ENCODE measurements at regions not wholly inside any gene's neighbourhood (a gene's known extent, or its start where the extent isn't known, plus 50 kb on each side); places are given as distances from the start of the nearest gene placed in this dataset.
"Not testable (repeated sequence)": the region's sequence is repeated elsewhere in the genome, so short reads cannot be mapped to it uniquely, and the experiment has no call there.

- no peak for DNase-seq
- Histone ChIP-seq H3K36me3 (ENCODE audit: control insufficient read depth, insufficient read depth, low read length) (no peaks in the 10 kb centered on the region), H3K4me1 (no peaks in the 10 kb centered on the region), H3K4me3 (ENCODE audit: low read depth, low read length) (no peak overlapping the region), H3K27me3 (replicated peaks; ENCODE audit: control insufficient read depth, insufficient read depth, low read length) (no peaks in the 10 kb centered on the region), H3K9me3 (no peaks in the 10 kb centered on the region)
- Mint-ChIP-seq H3K27me3 (ENCODE audit: insufficient read depth, unreplicated experiment) (no peaks in the 10 kb centered on the region), H3K36me3 (ENCODE audit: insufficient read depth, unreplicated experiment) (no peaks in the 10 kb centered on the region), H3K4me3 (ENCODE audit: unreplicated experiment) (no peak overlapping the region), H3K9me3 (ENCODE audit: unreplicated experiment) (peaks cover 24% of the 10 kb centered on the region), H3K4me1 (ENCODE audit: low read depth, unreplicated experiment) (no peaks in the 10 kb centered on the region), H3K27ac (ENCODE audit: unreplicated experiment) (no peak overlapping the region)
- no TSS peak for BruUV-seq (replicated peaks)
- POLR2A ChIA-PET = no interaction called here
- no peak for TF ChIP-seq CTCF (IDR thresholded peaks at IDR 0.05; ENCODE audit: insufficient read depth in 1 of 2, low read depth in 1 of 2, low read length in 1 of 2, severe bottlenecking in 1 of 2, unreplicated experiment in 1 of 2)
- CTCF ChIA-PET = no interaction called here
- intact Hi-C loops (cut with micrococcal nuclease; ENCODE audit: unreplicated experiment) = no loop called here
These were observed 212.4 kb upstream of the CACNA2D1 start for GRCh38 chr7:82655965-82656364.

- H3K9me3 ChIP-seq; H3K27ac Mint-ChIP-seq (ENCODE audit: unreplicated experiment); intact Hi-C loops (cut with micrococcal nuclease; ENCODE audit: unreplicated experiment); H3K27me3 Mint-ChIP-seq (ENCODE audit: insufficient read depth, unreplicated experiment); H3K4me3 Mint-ChIP-seq (ENCODE audit: unreplicated experiment); H3K4me1 ChIP-seq; POLR2A ChIA-PET; CTCF ChIA-PET; H3K36me3 ChIP-seq (ENCODE audit: control insufficient read depth, insufficient read depth, low read length); H3K27me3 ChIP-seq (replicated peaks; ENCODE audit: control insufficient read depth, insufficient read depth, low read length); H3K4me1 Mint-ChIP-seq (ENCODE audit: low read depth, unreplicated experiment); H3K36me3 Mint-ChIP-seq (ENCODE audit: insufficient read depth, unreplicated experiment); H3K4me3 ChIP-seq (ENCODE audit: low read depth, low read length); BruUV-seq (replicated peaks); DNase-seq: not testable (repeated sequence)
- H3K9me3 Mint-ChIP-seq (ENCODE audit: unreplicated experiment) = peaks cover 18% of the 10 kb centered on the region
These were observed 206.5 kb upstream of the CACNA2D1 start for GRCh38 chr7:82650095-82650494.

- CTCF ChIA-PET = no interaction called here
- H3K36me3 Mint-ChIP-seq (ENCODE audit: insufficient read depth, unreplicated experiment) = no peaks in the 10 kb centered on the region
- peaks cover 5% of the 10 kb centered on the region for H3K27me3 Mint-ChIP-seq (ENCODE audit: insufficient read depth, unreplicated experiment)
- POLR2A ChIA-PET = no interaction called here
- no peak for DNase-seq
- no peak overlapping the region for H3K4me3 ChIP-seq (ENCODE audit: low read depth, low read length)
- H3K9me3 Mint-ChIP-seq (ENCODE audit: unreplicated experiment) = peaks cover 10% of the 10 kb centered on the region
- no peak overlapping the region for H3K4me3 Mint-ChIP-seq (ENCODE audit: unreplicated experiment)
- intact Hi-C loops (cut with micrococcal nuclease; ENCODE audit: unreplicated experiment) = no loop called here
- no peak for TF ChIP-seq CTCF (IDR thresholded peaks at IDR 0.05; ENCODE audit: insufficient read depth in 1 of 2, low read depth in 1 of 2, low read length in 1 of 2, severe bottlenecking in 1 of 2, unreplicated experiment in 1 of 2)
- no peaks in the 10 kb centered on the region for H3K9me3 ChIP-seq
- no TSS peak for BruUV-seq (replicated peaks)
- H3K36me3 ChIP-seq (ENCODE audit: control insufficient read depth, insufficient read depth, low read length) = no peaks in the 10 kb centered on the region
- H3K4me1 ChIP-seq = no peaks in the 10 kb centered on the region
- H3K27ac Mint-ChIP-seq (ENCODE audit: unreplicated experiment) = no peak overlapping the region
- no peaks in the 10 kb centered on the region for H3K27me3 ChIP-seq (replicated peaks; ENCODE audit: control insufficient read depth, insufficient read depth, low read length)
- no peaks in the 10 kb centered on the region for H3K4me1 Mint-ChIP-seq (ENCODE audit: low read depth, unreplicated experiment)
These were observed 190.0 kb upstream of the CACNA2D1 start for GRCh38 chr7:82633592-82633991.

- H3K27me3 ChIP-seq (replicated peaks; ENCODE audit: control insufficient read depth, insufficient read depth, low read length) = no peaks in the 10 kb centered on the region
- no peaks in the 10 kb centered on the region for H3K9me3 ChIP-seq
- Mint-ChIP-seq H3K4me3 (ENCODE audit: unreplicated experiment) (no peak overlapping the region), H3K27me3 (ENCODE audit: insufficient read depth, unreplicated experiment) (peaks cover 5% of the 10 kb centered on the region), H3K36me3 (ENCODE audit: insufficient read depth, unreplicated experiment) (no peaks in the 10 kb centered on the region), H3K9me3 (ENCODE audit: unreplicated experiment) (peaks cover 10% of the 10 kb centered on the region), H3K27ac (ENCODE audit: unreplicated experiment) (no peak overlapping the region), H3K4me1 (ENCODE audit: low read depth, unreplicated experiment) (no peaks in the 10 kb centered on the region)
- no TSS peak for BruUV-seq (replicated peaks)
- no peak overlapping the region for H3K4me3 ChIP-seq (ENCODE audit: low read depth, low read length)
- ChIA-PET CTCF (no interaction called here), POLR2A (no interaction called here)
- no peak for TF ChIP-seq CTCF (IDR thresholded peaks at IDR 0.05; ENCODE audit: insufficient read depth in 1 of 2, low read depth in 1 of 2, low read length in 1 of 2, severe bottlenecking in 1 of 2, unreplicated experiment in 1 of 2)
- intact Hi-C loops (cut with micrococcal nuclease; ENCODE audit: unreplicated experiment) = no loop called here
- DNase-seq = no peak
- no peaks in the 10 kb centered on the region for H3K36me3 ChIP-seq (ENCODE audit: control insufficient read depth, insufficient read depth, low read length)
- no peaks in the 10 kb centered on the region for H3K4me1 ChIP-seq
These were observed 188.4 kb upstream of the CACNA2D1 start for GRCh38 chr7:82631998-82632397.

All from Caco-2 (cell line).